Esophagus squamous epithelium (tissue), 4 donors: ENCODE measurements at regions not wholly inside any gene's neighbourhood (a gene's known extent, or its start where the extent isn't known, plus 50 kb on each side); places are given as distances from the start of the nearest gene placed in this dataset.

Experiments used
- POLR2A ChIP-seq, 4 donors: fragments of 450-650 bp; IDR thresholded peaks; one replicate each; pipeline ENCODE4 v1.6.1; 2017; ENCODE audit warnings: antibody characterized with exemption in 4 of 4, mild to moderate bottlenecking in 4 of 4, moderate library complexity in 3 of 4
- TF ChIP-seq, protein P1 (sequence below), 6 experiments: fragments of 450-650 bp in 4 of 6; fragments of 200-600 bp in 2 of 6; sonication (generic) in 2 of 6; IDR thresholded peaks; one replicate each; pipeline ENCODE4 v1.5.1; 2016 to 2019; ENCODE audit warnings: antibody characterized with exemption in 6 of 6, mild to moderate bottlenecking in 4 of 6, moderate library complexity in 4 of 6

DNA sequence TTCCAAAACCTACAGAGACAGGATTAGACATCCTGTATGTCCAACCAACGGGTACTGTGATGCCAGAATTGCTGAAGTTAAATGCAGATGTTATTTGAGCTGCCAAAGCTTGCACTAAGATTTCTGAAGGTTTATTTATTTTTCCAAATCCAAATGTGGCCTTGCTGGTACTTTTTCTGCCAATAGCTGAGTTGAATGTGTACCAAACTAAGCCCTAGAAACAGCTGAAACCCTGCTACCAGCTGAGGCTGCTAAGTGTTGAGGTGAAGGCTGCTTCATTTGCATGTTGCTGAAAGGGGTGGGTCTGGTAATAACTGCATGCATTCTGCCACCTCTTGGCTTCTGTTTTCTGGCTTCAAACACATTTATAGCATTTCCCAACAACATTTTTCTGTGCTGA, 366.5 kb downstream of the FAT4 start:
- TF ChIP-seq, protein P1, sequence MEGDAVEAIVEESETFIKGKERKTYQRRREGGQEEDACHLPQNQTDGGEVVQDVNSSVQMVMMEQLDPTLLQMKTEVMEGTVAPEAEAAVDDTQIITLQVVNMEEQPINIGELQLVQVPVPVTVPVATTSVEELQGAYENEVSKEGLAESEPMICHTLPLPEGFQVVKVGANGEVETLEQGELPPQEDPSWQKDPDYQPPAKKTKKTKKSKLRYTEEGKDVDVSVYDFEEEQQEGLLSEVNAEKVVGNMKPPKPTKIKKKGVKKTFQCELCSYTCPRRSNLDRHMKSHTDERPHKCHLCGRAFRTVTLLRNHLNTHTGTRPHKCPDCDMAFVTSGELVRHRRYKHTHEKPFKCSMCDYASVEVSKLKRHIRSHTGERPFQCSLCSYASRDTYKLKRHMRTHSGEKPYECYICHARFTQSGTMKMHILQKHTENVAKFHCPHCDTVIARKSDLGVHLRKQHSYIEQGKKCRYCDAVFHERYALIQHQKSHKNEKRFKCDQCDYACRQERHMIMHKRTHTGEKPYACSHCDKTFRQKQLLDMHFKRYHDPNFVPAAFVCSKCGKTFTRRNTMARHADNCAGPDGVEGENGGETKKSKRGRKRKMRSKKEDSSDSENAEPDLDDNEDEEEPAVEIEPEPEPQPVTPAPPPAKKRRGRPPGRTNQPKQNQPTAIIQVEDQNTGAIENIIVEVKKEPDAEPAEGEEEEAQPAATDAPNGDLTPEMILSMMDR (IDR thresholded peaks at IDR 0.05) = no peak
- no peak for TF ChIP-seq POLR2A (IDR thresholded peaks at IDR 0.05)
